Mucosa of descending colon (tissue), 3 donors: ENCODE measurements at regions not wholly inside any gene's neighbourhood (a gene's known extent, or its start where the extent isn't known, plus 50 kb on each side); places are given as distances from the start of the nearest gene placed in this dataset.
A peak's percentile ranks its signal among the peaks of the same experiment; 100 is the strongest.

Source experiments
- ATAC-seq: fragments of 200-7000 bp; cut with Tn5 transposase; one replicate; pipeline ENCODE4 v1.9.1; 2020; ENCODE audit warnings: mild to moderate bottlenecking, moderate library complexity
- DNase-seq, 3 donors: peaks; one replicate each; pipeline ENCODE4 v3.0.0-alpha.2; 2020
- H3K36me3 ChIP-seq: fragments of 200-600 bp; one replicate; pipeline ENCODE4 v1.8.0; 2021; ENCODE audit warnings: low read depth, mild to moderate bottlenecking
- H3K4me1 ChIP-seq: fragments of 200-600 bp; one replicate; pipeline ENCODE4 v1.8.0; 2021; ENCODE audit warnings: low read depth, mild to moderate bottlenecking
- H3K4me3 ChIP-seq: fragments of 200-600 bp; one replicate; pipeline ENCODE4 v1.8.0; 2021; ENCODE audit warnings: mild to moderate bottlenecking
- H3K9me3 ChIP-seq: fragments of 200-600 bp; one replicate; pipeline ENCODE4 v1.8.0; 2021; ENCODE audit warnings: mild to moderate bottlenecking
- intact Hi-C, 2 donors: fragments of 100-400 bp; cut with DNase I in 1 of 2; cut with micrococcal nuclease in 1 of 2; formaldehyde crosslinking; loops; one replicate each; pipeline versions ENCODE4 v1.11.0 to v1.11.1; 2022; cut with DNase I, micrococcal nuclease
- TF ChIP-seq, protein P1 (sequence below): fragments of 200-600 bp; IDR thresholded peaks from one replicate; pipeline ENCODE4 v1.8.0; 2022; ENCODE audit warnings: antibody characterized with exemption, mild to moderate bottlenecking
- donor health status: DM: no; HTN: no; CAD: no; lungs with moderate emphysema.
- donor health status: DM: no; HTN: no; CAD: no.
- donor health status: DM: no; HTN: yes; CAD: no.

DNA sequence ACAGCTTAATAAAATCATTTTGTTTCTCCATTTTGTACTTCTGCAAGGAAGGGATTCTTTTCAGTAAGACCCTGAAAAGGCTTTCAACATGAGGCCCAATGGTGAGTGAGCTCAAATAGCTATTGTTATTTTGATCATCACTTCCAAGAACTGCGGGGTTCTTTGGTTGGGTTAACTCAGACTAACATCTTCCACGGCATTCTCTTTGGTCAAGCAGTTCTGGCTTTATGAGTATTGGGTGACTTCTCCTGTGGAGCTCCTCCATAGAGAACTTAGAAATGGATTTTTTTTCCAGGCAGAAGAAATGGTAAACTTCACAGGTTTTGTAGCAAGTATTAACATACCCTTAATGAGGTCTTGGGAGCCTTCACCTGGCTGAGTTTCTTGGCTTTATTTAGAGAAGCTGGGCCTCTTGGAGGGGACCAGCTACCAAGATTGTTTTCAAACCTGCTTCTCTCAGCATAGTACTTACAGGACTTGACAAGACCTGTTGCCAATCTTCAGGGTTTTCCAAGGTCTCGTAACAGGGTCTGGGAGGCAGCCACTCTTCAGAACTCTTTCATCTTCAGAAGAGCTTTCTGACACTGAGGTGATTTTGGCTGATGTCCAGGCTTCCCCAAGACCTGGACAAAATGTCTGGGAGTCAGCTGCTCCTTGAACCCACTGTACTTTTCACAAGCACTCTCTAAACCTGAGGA, 353.2 kb upstream of the ETAA1 start:
- no peak for ATAC-seq
- DNase-seq, result no peak
- intact Hi-C loops, result no loop called here
- Histone ChIP-seq H3K4me1 (peaks cover 4% of the 10 kb centered on the region), H3K9me3 (no peaks in the 10 kb centered on the region), H3K4me3 (no peak overlapping the region), H3K36me3 (no peaks in the 10 kb centered on the region)
- TF ChIP-seq, protein P1, sequence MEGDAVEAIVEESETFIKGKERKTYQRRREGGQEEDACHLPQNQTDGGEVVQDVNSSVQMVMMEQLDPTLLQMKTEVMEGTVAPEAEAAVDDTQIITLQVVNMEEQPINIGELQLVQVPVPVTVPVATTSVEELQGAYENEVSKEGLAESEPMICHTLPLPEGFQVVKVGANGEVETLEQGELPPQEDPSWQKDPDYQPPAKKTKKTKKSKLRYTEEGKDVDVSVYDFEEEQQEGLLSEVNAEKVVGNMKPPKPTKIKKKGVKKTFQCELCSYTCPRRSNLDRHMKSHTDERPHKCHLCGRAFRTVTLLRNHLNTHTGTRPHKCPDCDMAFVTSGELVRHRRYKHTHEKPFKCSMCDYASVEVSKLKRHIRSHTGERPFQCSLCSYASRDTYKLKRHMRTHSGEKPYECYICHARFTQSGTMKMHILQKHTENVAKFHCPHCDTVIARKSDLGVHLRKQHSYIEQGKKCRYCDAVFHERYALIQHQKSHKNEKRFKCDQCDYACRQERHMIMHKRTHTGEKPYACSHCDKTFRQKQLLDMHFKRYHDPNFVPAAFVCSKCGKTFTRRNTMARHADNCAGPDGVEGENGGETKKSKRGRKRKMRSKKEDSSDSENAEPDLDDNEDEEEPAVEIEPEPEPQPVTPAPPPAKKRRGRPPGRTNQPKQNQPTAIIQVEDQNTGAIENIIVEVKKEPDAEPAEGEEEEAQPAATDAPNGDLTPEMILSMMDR, result no peak

DNA sequence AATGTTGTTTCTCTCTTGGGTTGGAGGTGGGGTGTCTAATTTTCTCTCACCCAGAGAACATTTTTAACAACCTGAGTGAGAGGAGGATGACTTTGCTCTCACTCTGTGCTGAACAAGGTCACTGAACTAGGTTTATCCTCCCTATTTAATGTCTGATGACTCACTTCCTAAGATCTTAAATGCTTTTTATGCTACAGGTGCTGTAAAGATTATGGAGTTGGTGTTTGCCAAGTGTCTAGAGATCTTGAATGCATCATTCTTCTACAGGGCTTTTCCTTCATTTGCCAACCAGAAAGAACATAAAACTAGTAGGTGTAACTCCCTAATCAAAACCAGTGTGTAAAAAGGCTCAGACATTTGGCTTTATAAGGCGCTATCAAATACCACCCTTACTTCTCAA, 350.5 kb upstream of the ETAA1 start:
- DNase-seq (peak in 1 of 3 donors; percentile 2), ATAC-seq (peak; percentile 99)
- no peaks in the 10 kb centered on the region for H3K9me3 ChIP-seq
- H3K4me3 ChIP-seq, result no peak overlapping the region
- peaks cover 4% of the 10 kb centered on the region for H3K4me1 ChIP-seq
- H3K36me3 ChIP-seq, result no peaks in the 10 kb centered on the region
- intact Hi-C loops, result no loop called here
- TF ChIP-seq, protein P1, result no peak

DNA sequence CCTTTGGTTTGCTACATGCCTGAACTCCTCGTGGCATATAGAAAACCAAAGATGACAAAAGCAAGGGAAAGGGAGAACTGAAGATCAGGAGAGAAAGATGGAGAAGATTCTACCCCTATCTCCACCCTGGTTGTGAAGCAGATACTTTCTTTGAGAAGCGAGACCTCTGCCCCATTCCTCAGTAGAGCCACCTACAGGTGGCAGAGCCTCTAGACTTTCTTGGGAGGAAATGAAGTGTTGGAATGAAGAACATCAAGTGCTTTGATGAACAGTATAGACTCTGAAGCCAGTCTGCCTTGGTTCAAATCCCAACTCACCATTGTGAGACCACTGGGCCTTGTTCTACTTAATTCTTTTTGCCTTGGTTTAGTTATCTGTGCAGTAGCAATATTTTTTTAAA, 348.8 kb upstream of the ETAA1 start:
- no peak overlapping the region for H3K4me3 ChIP-seq
- no peaks in the 10 kb centered on the region for H3K9me3 ChIP-seq
- no peaks in the 10 kb centered on the region for H3K36me3 ChIP-seq
- ATAC-seq, result no peak
- intact Hi-C loops, result no loop called here
- no peak for DNase-seq
- TF ChIP-seq, protein P1, result no peak
- peaks cover 4% of the 10 kb centered on the region for H3K4me1 ChIP-seq

DNA sequence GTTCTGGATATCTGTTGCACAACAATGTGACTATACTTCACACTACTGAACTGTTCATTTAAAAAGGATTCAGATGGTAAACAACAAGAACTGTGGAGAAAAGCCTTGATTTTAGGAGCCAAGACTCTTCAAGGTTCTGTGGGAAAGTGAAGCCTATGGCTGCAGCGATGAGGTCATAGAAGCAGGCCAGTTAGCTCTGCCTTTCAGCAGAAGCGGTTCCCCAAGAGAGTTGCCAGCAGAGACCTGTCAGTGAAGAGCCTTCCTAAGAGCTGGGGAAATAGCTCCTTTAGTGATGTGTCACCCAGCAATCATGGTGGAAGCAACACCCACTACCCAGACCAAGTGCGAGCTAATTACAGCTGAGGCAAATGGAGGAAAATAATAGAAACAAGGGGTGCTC, 346.5 kb upstream of the ETAA1 start:
- DNase-seq (no peak), ATAC-seq (no peak)
- intact Hi-C loops, result no loop called here
- Histone ChIP-seq H3K4me3 (no peak overlapping the region), H3K36me3 (no peaks in the 10 kb centered on the region), H3K9me3 (no peaks in the 10 kb centered on the region), H3K4me1 (peaks cover 4% of the 10 kb centered on the region)
- TF ChIP-seq, protein P1, result no peak

DNA sequence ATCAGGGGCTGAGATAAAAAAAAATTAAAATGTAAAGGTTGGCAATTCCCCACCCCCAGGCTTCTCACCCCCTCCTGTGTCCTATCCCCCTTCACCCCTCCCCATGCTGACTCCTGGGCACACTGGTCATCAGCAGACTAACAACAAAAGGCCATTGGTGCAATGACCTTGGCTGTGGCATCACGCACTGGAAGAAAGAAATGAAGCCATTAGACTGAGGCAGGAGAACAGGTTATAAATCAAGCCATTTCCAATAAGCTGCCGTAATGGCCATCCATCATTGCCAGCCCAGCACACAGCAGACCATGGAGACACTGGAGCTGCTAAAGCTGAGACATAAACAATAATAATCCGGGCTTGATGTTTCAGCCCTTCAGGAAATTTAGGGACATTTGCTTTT, 342.4 kb upstream of the ETAA1 start:
- H3K4me3 ChIP-seq, result no peak overlapping the region
- DNase-seq (no peak), ATAC-seq (no peak)
- intact Hi-C loops, result no loop called here
- H3K36me3 ChIP-seq, result no peaks in the 10 kb centered on the region
- TF ChIP-seq, protein P1, result no peak
- H3K9me3 ChIP-seq, result no peaks in the 10 kb centered on the region
- no peaks in the 10 kb centered on the region for H3K4me1 ChIP-seq
